ENCODE measurements at regions not wholly inside any gene's neighbourhood (a gene's known extent, or its start where the extent isn't known, plus 50 kb on each side); places are given as distances from the start of the nearest gene placed in this dataset.

DNA sequence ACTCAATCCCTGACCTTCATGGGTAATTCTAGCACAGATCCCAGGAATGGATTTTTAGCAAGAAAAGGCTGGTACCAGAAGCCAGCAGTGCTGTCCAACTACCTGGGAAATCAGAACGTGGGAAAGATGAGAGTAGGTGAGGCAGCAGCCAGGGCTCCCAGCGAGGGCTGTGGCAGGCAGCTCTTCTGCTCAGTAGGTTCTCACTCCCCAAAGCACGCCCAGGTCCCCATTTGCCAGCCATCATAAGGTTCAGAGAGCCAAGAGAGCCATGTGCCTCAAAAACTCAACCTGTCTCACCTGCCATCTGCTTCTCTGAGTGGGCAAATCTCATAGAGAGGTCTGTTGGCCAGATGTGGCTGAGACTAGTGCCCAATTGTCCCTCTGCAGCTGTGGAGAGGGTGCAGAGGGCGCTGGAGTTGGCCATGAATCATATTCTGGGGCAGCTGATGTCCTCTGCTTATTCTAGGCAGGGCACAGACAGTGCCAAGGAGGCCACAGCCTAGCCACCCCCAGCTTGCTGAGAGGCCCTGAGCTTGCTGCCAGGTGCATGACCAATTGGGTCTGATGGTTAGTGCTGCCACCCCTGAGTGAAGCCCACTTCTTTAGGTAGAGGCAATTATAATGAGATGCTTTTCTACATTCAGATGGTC, 81.7 kb upstream of the GATB start:
- TF ChIP-seq CTCF (tag by site-specific recombination; IDR thresholded peaks at IDR 0.05) (no peak), TCF7L2 (IDR thresholded peaks at IDR 0.05; ENCODE audit: borderline replicate concordance, low read depth, low read length) (no peak)
